Cerebellar cortex (tissue), 1 donor: ENCODE measurements at regions not wholly inside any gene's neighbourhood (a gene's known extent, or its start where the extent isn't known, plus 50 kb on each side); places are given as distances from the start of the nearest gene placed in this dataset.
"Not testable (repeated sequence)": the region's sequence is repeated elsewhere in the genome, so short reads cannot be mapped to it uniquely, and the experiment has no call there.

Source experiments
- DNase-seq: peaks from one replicate; pipeline ENCODE4 v3.0.0-alpha.2; 2015; ENCODE audit warnings: low spot score

GRCh38 chr13:31517599-31517998, 221.7 kb upstream of the RXFP2 start:
- DNase-seq = no peak

GRCh38 chr13:31518645-31519044, 220.7 kb upstream of the RXFP2 start:
- DNase-seq = no peak

DNA sequence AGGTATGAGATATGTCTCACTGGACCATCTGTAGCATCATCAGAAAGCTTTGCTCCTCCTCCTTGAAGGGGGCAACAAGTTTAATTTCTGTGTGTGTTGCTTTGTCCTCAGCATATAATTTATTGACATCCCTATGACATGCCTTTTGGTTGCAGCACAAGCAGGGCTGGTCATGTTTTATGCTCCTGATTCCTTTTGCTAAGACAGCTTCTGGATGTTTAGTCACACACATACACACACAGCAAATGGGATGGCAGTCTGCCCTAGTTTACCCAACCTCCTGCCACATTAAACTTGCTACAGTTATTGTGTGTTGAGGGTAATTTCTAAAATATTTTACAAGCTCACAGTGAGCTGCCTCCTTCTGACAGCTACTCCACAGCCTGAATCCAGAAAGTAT, 217.9 kb upstream of the RXFP2 start:
- DNase-seq = no peak

- DNase-seq = no peak
These were observed 216.9 kb upstream of the RXFP2 start for GRCh38 chr13:31522396-31522795.

DNA sequence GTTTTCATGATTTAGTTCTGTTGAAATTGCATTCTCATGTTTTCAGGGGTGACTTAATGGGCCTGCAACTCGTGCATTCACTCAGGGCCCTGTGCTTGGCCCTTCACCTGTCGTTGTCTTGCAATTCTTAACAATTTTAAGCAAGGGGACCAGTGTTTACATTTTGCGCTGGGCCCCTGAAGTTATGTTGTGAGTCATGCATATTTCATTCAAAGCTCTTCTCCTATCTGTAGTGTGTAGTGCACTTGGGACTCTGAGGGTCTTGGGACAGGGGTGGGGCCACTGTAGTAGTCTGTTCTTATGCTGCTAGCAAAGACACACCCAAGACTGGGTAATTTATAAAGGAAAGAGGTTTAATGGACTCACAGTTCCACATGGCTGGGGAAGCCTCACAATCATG, 211.2 kb upstream of the RXFP2 start:
- DNase-seq = no peak

- DNase-seq = no peak
These were observed 210.6 kb upstream of the RXFP2 start for GRCh38 chr13:31528758-31529157.

DNA sequence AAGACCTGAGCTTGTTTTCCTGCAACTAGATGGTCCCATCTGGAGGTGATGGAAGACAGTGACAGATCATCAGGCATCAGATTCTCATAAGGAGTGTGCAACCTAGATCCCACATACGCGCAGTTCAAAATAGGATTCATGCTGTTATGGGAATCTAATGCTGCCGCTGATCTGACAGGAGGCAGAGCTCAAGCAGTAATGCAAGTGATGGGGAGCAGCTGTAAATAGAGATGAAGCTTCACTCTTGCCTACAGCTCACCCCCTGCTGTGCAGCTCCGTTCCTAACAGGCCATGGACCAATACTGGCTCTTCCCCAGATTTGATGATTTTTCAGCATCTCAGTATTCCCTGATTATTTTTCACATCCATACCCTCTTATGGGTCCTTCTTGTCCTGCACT, 208.4 kb upstream of the RXFP2 start:
- no peak for DNase-seq

GRCh38 chr13:31537052-31537451, 202.3 kb upstream of the RXFP2 start:
- no peak for DNase-seq

DNA sequence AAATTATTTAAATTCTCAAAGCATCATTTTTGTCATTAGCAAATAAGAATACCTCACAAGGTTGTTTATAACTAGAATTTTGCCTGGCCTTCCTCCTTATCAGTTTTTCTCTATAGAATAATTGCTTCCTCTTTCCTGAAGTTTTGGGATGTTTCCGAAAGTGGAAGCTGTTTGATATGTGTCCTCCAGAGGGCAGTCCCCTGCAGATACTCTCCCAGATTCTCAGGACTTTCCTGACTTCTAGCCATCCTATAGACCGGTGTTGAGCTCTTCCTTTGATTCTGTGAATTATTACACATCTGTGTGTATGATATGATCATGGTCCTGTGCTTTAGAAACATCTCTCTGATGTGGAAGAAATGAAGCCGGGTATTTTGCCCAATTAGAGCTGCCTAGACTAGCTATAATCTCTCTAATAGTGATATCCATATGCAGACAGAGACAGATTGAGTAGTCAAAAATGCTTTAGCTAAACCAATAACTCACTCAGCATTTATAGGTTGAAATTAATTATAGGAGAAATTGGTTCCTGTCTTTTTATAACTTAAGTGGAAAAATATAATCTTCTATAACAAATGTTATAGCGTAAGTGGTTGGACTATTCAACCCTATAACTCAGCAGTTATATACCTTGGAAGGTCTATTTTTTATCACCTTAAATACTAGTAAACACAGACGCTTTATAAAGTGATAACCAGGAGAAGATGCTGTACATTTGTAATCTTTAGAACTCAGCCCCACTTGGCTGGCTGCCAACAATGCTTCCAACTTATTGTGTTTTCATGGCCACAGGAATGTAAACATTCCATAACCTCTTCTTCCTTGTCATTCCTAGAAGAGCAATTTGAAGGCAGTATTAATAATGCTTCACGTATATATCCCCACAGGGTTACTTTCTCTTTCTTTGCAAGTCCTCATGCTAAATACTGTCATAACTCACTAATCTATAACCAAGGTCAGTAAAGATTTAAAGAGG, 201.0 kb upstream of the RXFP2 start:
- DNase-seq = peak; percentile 7

GRCh38 chr13:31540281-31540680, 199.0 kb upstream of the RXFP2 start:
- DNase-seq = no peak

DNA sequence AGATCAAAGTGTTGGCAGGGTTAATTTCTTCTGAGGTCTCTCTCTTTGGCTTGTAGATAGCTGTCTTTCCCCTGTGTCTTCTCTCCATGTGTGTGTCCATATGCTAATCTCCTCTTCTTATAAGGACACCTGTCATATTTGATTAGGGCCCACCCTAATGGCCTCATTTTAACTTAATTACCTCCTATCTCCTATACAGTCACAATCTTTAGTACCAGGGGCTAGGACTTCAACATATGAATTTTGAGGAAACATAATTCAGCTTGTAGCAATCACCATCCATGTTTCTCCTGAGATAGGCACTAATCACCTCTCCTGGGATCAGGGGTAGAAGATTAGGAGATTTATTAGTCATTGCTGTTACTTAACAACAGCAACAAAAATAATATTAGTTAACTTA, 196.1 kb upstream of the RXFP2 start:
- no peak for DNase-seq

GRCh38 chr13:31545616-31546015, 193.7 kb upstream of the RXFP2 start:
- no peak for DNase-seq

DNA sequence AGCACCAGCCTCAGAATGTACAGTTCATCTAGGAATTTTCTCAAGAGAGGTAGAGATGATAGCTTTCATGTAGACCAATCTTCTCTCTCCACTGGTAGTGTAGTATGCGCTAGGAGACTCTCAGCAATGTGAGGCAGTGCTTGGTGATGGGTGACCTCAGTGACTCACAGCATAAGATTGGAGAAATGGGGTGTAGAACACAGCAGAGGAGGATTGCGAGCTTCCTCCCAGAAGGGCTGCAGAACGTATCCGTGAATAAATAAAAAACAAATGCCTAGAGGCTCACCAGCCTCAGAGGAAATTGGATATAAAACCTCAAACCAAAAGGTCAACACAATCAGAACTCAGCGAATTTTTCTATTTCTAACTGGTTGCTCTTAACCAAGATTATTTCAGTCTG, 182.9 kb upstream of the RXFP2 start:
- no peak for DNase-seq

- DNase-seq = not testable (repeated sequence)
These were observed 155.1 kb upstream of the RXFP2 start for GRCh38 chr13:31584221-31584620.

GRCh38 chr13:31587698-31588266, 151.5 kb upstream of the RXFP2 start:
- no peak for DNase-seq

DNA sequence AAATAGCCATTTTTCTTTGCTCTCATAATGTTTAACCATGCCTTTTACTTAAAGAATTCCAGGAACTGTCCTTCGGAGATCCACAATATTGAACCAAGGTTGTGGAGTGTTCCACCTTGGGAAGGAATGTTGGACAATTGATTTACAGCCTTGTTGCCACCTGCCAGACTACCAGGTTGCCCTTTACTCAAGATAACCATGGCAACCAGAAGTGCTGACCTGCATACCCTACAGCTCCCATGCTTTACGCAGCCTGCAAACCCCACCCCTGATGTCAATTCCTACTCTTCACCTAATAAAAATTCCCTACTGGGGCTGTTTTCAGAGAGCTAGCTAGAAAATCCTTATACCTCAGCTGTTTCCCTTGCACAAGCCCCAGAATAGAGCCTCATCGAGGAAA, 151.0 kb upstream of the RXFP2 start:
- DNase-seq = no peak

GRCh38 chr13:31588893-31589292, 150.4 kb upstream of the RXFP2 start:
- no peak for DNase-seq

GRCh38 chr13:31591642-31592233, 147.6 kb upstream of the RXFP2 start:
- no peak for DNase-seq

DNA sequence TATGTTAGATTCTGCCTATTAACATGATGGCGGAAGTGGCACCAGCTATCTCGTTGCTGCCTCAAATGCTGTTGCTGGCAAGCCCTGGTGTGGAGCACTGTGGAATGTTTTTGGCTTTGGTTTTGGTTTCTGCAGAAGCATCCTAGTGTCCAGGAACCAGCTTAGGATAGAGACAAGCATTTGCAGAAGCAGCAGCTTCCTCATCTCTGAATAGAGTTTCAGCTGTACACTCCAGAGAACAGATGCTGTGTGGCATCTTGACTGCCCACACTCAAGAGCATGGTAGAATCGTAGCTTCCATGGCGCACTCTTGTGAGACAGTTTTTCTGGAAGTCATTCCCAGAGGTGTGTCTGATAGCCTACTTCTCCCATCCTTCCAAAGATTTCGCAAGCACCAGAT, 145.3 kb upstream of the RXFP2 start:
- DNase-seq = no peak

DNA sequence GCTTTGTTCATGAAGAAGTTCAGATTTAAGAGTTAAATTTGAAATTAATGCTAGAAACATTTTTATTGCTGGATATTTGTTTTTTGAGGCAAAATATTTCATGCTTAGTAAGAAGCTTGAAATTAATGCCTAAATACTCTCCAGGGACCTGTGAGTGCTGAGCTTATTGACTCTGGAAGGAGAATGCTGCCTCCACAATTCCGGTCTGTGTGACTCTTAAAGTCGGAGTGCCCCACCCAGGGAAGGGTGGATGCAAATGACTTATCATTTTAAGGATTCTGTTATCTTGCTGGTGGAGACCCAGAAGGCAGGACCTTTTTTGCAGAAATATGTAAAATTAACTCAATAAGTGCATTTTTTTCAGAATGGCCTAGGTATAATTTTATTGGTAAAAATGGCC, 143.8 kb upstream of the RXFP2 start:
- DNase-seq = no peak

GRCh38 chr13:31598990-31599389, 140.3 kb upstream of the RXFP2 start:
- DNase-seq = no peak

GRCh38 chr13:31605076-31605860, 134.1 kb upstream of the RXFP2 start:
- no peak for DNase-seq
